Aorta (tissue), 5 donors: ENCODE measurements at regions not wholly inside any gene's neighbourhood (a gene's known extent, or its start where the extent isn't known, plus 50 kb on each side); places are given as distances from the start of the nearest gene placed in this dataset.

Experiments used
- ATAC-seq: fragments of 200-7000 bp; cut with Tn5 transposase; one replicate; pipeline ENCODE4 v1.9.1; 2022; ENCODE audit warnings: moderate library complexity; ENCODE audit not compliant: low FRiP score
- DNase-seq, 2 donors: peaks; one replicate each; pipeline ENCODE4 v3.0.0-alpha.2; 2020
- H3K27ac ChIP-seq, 2 donors: one replicate each; pipeline ENCODE4 v1.5.1; 2013; ENCODE audit warnings: low read length in 2 of 2, mild to moderate bottlenecking in 2 of 2, moderate library complexity in 2 of 2, control low read depth in 1 of 2, inconsistent platforms in 1 of 2, low read depth in 1 of 2
- H3K27me3 ChIP-seq, 2 donors: one replicate each; pipeline ENCODE4 v1.6.1; 2013; ENCODE audit warnings: control low read depth in 1 of 2, low read length in 1 of 2, mild to moderate bottlenecking in 1 of 2, moderate library complexity in 1 of 2; ENCODE audit not compliant: insufficient read depth in 2 of 2, control insufficient read depth in 1 of 2
- H3K36me3 ChIP-seq, 2 donors: one replicate each; pipeline ENCODE4 v1.6.1; 2013; ENCODE audit warnings: control low read depth in 1 of 2, low read length in 1 of 2, mild to moderate bottlenecking in 1 of 2; ENCODE audit not compliant: insufficient read depth in 2 of 2, control insufficient read depth in 1 of 2
- H3K4me1 ChIP-seq, 2 donors: one replicate each; pipeline ENCODE4 v1.6.1; 2013; ENCODE audit warnings: low read length in 2 of 2, control low read depth in 1 of 2, mild to moderate bottlenecking in 1 of 2, moderate library complexity in 1 of 2; ENCODE audit not compliant: insufficient read depth in 2 of 2, control insufficient read depth in 1 of 2
- H3K4me3 ChIP-seq, 2 donors: one replicate each; pipeline ENCODE4 v1.5.1; 2013; ENCODE audit warnings: low read length in 2 of 2, control low read depth in 1 of 2, mild to moderate bottlenecking in 1 of 2
- H3K9me3 ChIP-seq: one replicate; pipeline ENCODE4 v1.6.1; 2013; ENCODE audit warnings: mild to moderate bottlenecking, low read length; ENCODE audit not compliant: control insufficient read depth
- WGBS, 2 donors: extraction: QIAGEN DNeasy Blood & Tissue Kit; methylation state at CpG; one replicate each; pipeline ENCODE4 v1.1.7; 2013; 5-methylcytosine and 5-hydroxymethylcytosine counted together
- intact Hi-C, 2 donors: fragments of 100-400 bp; cut with DNase I; formaldehyde crosslinking; loops; one replicate each; pipeline versions ENCODE4 v1.14.2 to v1.15.0; 2022
- donor health status: healthy with polysubstance abuse.
- donor health status: Bipolar disorder and iron deficiency.
- donor health status: DM: no; HTN: no; CAD: no.
- donor health status: DM: no; HTN: no; CAD: no.
- donor health status: DM: yes; HTN: yes; CAD: no.

DNA sequence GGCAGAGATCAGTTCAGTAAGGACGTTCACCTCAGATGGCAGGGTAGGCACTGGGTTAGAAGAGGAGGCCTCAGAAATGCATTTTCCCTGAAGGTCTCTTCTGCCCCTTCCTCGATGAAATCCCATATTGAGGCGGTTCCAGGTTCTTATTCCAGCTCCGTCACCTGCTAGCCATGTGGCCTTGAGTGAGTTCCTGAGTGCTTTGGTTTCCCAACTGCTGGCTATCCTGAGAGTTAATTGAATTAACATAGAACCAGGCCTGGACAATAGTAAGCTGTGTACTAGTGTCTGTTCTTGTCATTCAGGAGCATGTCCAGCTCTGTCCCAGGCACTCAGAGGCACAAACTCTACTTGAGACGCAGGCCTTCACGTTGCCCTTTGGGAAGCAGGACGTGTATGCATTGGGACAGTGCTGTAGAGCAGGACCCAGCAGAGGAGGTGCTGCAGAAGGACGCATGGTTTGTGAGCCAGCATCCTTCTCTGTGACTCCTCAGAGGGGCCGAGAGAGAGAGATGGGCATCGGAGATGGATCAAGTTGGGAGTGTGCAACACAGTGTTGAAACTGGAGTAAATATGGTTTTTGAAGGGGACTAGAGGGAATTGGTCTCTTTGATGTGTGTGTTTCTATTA, 114.2 kb downstream of the ASB7 start:
- ATAC-seq, result no peak
- no peaks in the 10 kb centered on the region for H3K27me3 ChIP-seq
- no peaks in the 10 kb centered on the region for H3K9me3 ChIP-seq
- no peak overlapping the region for H3K27ac ChIP-seq
- no peaks in the 10 kb centered on the region for H3K36me3 ChIP-seq
- 96 to 97% methylated on average over 10 of the region's 10 CpGs for WGBS, 2 donors
- intact Hi-C loops, result no loop called here
- DNase-seq, result peak in 1 of 2 donors; percentile 46
- H3K4me3 ChIP-seq, result no peak overlapping the region
- no peaks in the 10 kb centered on the region for H3K4me1 ChIP-seq

DNA sequence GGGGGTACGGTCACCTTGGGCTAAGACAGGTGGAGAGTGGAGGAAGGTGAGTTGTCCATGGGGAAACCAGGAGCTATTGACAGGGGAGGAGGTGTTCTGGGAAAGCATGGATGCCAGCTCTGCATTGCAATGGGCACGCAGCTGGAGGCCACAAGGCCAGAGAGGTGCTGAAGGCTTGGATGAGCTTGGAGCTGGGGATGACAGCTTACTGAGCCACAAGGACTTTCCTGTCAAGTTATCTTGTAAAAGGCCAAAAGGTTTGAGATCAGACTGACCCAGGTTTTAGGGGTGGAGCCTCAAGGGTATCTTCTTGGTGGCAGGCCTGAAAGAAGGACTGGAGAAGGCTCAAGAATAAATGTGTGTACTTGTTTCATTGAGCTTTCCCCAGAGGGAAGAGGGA, 115.2 kb downstream of the ASB7 start:
- intact Hi-C loops, result no loop called here

DNA sequence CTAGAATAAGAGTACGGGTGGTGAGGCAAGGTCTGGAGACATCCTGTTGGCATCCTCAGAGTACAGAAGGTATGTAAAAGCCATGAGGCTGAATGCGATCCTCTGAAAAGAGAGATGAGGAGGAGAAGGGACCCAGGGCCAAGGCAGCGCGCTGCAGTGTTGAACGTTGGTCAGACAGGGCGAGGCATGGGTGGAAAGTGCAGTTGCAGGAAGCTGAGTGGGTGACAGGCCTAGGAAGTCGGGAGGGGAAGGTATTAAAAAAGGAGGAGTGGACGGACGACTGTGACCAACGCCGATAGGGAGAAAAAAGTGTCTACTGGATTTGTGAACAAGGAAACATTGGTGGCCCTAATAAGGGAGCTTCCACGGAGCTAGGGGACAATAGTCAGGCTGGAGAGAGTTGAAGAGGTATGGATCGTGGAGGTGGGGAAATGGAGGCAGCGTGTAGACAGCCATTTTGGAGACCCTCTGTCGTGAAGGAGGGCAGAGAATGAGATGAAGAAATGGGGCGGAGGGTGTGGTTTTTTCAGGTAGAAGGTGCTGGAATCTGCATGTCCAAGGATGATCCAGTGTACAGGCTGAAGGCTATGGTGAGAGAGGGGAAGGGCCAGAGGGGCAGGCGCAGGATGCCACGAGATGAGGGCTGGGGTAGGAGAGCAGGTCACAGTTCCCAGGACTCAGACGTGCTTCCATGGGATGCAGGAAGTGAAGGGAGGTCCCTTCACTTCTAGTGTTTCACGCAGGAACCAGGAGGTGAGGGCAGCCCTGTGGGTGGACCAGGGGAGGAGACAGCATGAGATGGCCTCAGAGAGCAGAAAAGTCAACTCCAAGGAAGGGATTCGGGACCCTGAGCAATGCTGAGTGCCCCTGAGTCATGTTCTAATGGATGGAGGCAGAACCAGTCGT, 115.9 kb downstream of the ASB7 start:
- no peaks in the 10 kb centered on the region for H3K4me1 ChIP-seq
- H3K27me3 ChIP-seq, result no peaks in the 10 kb centered on the region
- H3K27ac ChIP-seq, result no peak overlapping the region
- H3K36me3 ChIP-seq, result no peaks in the 10 kb centered on the region
- no peak for ATAC-seq
- no peaks in the 10 kb centered on the region for H3K9me3 ChIP-seq
- intact Hi-C loops, result no loop called here
- 82 to 85% methylated on average over 22 of the region's 22 CpGs for WGBS, 2 donors
- peak in 1 of 2 donors; percentile 41 for DNase-seq
- no peak overlapping the region for H3K4me3 ChIP-seq

More for the DNA sequence above, 115.2 kb downstream of the ASB7 start:
- DNase-seq, result peak in 1 of 2 donors; percentile 24
- Histone ChIP-seq H3K27me3 (no peaks in the 10 kb centered on the region), H3K4me3 (no peak overlapping the region), H3K4me1 (no peaks in the 10 kb centered on the region), H3K27ac (no peak overlapping the region), H3K36me3 (no peaks in the 10 kb centered on the region), H3K9me3 (no peaks in the 10 kb centered on the region)
- WGBS, 2 donors, result 97 to 100% methylated on average over 2 of the region's 2 CpGs
- ATAC-seq, result no peak

DNA sequence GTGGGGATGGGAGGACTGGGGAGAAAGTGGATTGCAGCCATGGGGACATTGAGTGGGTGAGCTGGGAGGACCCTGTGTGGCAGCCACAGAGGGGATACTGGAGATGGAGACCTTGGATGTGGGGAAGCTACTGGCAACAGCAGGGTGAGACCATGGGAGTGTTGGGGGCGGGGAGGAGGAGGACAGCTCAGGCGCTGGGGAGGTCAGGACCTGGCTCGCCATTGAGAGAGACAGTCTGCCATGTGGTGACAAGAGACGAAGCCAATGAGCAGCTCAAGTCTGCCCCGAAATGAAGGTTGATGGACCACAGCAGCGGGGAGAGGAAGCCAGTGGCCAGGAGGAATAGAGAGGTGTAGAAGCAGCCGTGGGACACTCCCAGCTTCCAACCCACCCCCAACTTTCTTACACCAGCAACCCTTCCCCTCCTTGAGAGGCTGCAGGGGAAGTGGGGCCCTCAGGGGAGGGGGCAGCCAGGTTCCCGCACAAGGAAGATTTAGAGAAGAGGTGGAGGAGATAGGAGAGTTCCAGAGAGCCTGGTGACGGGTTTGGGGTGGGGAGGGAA, 118.1 kb downstream of the ASB7 start:
- no peaks in the 10 kb centered on the region for H3K27me3 ChIP-seq
- H3K4me1 ChIP-seq, result no peaks in the 10 kb centered on the region
- no peaks in the 10 kb centered on the region for H3K36me3 ChIP-seq
- intact Hi-C loops, result no loop called here
- no peak overlapping the region for H3K27ac ChIP-seq
- 81 to 85% methylated on average over 9 of the region's 9 CpGs for WGBS, 2 donors
- DNase-seq (peak in 1 of 2 donors; percentile 48), ATAC-seq (no peak)
- H3K9me3 ChIP-seq, result no peaks in the 10 kb centered on the region
- no peak overlapping the region for H3K4me3 ChIP-seq

DNA sequence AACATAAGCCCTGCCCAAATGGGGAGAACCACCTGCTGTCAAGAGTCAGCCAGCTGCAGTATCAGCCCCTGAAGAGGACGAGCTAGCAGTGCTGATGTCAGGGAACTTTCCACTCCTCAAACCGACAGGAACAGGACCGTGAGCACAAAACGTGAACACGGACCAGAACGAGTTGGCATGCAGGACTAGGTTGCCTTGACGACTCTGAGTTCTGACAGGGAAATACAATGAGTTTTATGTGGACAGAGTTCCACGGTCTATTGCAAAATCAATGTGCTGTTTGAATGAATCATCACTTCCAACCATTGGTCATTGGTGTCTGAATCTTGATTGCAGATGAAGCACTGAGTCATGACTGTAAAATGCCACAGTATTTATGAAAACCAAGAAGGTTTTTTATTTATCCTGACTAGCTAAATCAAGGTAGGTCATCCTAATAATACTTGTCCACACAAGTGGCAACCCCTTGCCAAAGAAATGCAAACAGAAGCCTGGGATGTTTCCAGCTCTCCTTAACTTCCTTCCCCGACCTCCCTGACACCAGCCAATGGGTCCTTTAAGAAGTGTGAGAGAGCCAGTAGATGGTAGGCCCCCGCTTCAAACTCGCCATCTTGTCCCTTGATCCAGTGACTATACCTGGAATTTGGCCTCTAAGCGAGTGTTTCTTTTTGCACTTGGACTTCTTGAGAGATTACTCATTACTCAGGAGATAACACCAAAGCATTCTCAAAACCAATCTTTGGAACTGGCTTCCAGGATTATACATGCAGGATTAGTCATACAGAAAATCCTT, 119.6 kb downstream of the ASB7 start:
- Histone ChIP-seq H3K4me3 (no peak overlapping the region), H3K36me3 (no peaks in the 10 kb centered on the region), H3K27me3 (no peaks in the 10 kb centered on the region), H3K27ac (peak overlapping the region in 1 of 2 donors; percentile 65), H3K9me3 (no peaks in the 10 kb centered on the region), H3K4me1 (no peaks in the 10 kb centered on the region)
- DNase-seq (peak; percentile 80 to 85), ATAC-seq (peak; percentile 90)
- WGBS, 2 donors, result 24 to 40% methylated on average over 12 of the region's 12 CpGs
- intact Hi-C loops, result no loop called here

DNA sequence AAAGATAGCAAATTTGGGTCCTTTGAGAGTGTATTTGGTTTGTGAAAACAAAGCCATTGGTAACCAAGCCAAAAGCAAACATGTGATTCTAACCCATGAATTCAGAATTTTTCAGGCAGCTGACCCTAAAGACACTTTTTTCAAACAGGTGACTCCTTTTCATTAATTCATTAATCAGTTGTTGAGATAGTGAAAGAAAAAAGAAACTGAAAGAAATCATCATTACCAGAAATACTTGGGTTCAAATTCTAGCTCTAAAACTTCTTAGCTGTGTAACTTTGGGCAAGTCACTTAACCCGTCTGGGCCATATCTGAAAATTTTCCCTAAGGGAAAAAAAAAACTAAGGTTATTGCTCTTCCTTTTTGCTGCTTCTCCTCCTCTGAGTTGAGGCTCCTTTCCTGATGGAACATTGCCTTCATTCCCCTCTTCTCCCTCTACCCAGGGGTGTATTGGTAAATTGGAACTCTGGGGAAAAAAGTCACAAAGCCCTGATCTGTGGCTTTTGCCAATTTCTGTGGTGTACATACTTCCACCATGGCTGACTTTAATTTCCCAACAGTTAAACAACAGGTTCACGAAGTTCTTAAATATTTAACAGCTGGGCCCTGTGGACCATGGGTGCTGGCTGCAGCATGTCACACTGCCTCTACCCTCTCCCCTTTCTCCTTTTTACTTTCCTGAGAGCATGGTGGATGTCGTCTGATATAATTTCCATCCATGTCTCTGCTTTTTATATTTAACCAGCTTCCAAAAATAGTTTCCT, 120.3 kb downstream of the ASB7 start:
- DNase-seq, result no peak
- Histone ChIP-seq H3K27me3 (no peaks in the 10 kb centered on the region), H3K36me3 (no peaks in the 10 kb centered on the region), H3K4me1 (no peaks in the 10 kb centered on the region), H3K9me3 (no peaks in the 10 kb centered on the region), H3K27ac (no peak overlapping the region), H3K4me3 (no peak overlapping the region)
- intact Hi-C loops, result no loop called here
- ATAC-seq, result no peak
- 78 to 82% methylated on average over 3 of the region's 3 CpGs for WGBS, 2 donors

DNA sequence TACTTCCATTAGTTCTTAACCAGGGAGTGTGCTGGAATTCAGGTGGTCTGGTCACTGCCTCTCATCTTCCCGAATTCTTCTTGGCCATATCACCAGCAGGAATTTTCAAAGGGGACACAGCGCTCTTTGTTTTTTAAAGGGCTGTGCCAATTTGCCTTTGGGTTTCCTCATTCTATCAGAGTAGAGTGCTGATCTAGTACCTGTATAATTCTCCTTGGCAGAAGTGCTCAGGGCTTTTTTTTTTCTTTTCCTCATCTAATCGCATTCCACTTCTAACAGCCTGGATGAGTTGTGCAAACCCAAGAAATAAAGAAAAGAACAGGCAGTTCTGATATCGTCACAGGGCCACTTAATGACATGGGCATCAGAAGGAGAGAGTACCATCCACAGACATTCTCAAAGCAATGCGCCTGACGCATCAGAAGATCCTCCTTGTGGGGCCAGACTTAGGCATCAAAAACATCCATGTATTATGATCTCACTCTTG, 121.0 kb downstream of the ASB7 start:
- no peaks in the 10 kb centered on the region for H3K4me1 ChIP-seq
- no peaks in the 10 kb centered on the region for H3K27me3 ChIP-seq
- no peaks in the 10 kb centered on the region for H3K9me3 ChIP-seq
- 90% methylated on average over 6 of the region's 6 CpGs for WGBS, 2 donors
- DNase-seq, result no peak
- intact Hi-C loops, result no loop called here
- no peaks in the 10 kb centered on the region for H3K36me3 ChIP-seq
- no peak for ATAC-seq
- H3K27ac ChIP-seq, result no peak overlapping the region
- no peak overlapping the region for H3K4me3 ChIP-seq
